Gastroesophageal sphincter (tissue), 4 donors: ENCODE measurements at regions not wholly inside any gene's neighbourhood (a gene's known extent, or its start where the extent isn't known, plus 50 kb on each side); places are given as distances from the start of the nearest gene placed in this dataset.

ENCODE experiments used
- ATAC-seq: fragments of 150-250 bp; one replicate; pipeline ENCODE4 v1.9.1; 2016; ENCODE audit warnings: mild to moderate bottlenecking, moderate library complexity
- H3K27ac ChIP-seq, 4 donors: fragments of 200-600 bp; sonication (generic) in 3 of 4; 1 replicate in 3 of 4; 2 replicates in 1 of 4; pipeline ENCODE4 v1.5.1; 2016 to 2019
- H3K27me3 ChIP-seq: fragments of 200-600 bp; sonication (generic); one replicate; pipeline ENCODE4 v1.5.1; 2019
- H3K36me3 ChIP-seq, 2 donors: fragments of 200-600 bp; sonication (generic); one replicate each; pipeline ENCODE4 v1.5.1; 2019; ENCODE audit warnings: control low read depth in 1 of 2
- H3K4me1 ChIP-seq, 3 donors: fragments of 200-600 bp; sonication (generic); 1 replicate in 2 of 3; 2 replicates in 1 of 3; pipeline ENCODE4 v1.5.1; 2016 to 2019; ENCODE audit warnings: control low read depth in 2 of 3
- H3K4me3 ChIP-seq, 2 donors: fragments of 200-600 bp; sonication (generic); one replicate each; pipeline ENCODE4 v1.5.1; 2019; ENCODE audit warnings: mild to moderate bottlenecking in 1 of 2, moderate library complexity in 1 of 2
- H3K9me3 ChIP-seq, 3 donors: fragments of 200-600 bp; sonication (generic); one replicate each; pipeline ENCODE4 v1.5.1; 2017 to 2019; ENCODE audit warnings: control low read depth in 2 of 3
- EP300 ChIP-seq: sonication (generic); formaldehyde crosslinking; IDR thresholded peaks from one replicate; pipeline ENCODE4 v1.6.1; 2017; ENCODE audit warnings: antibody characterized with exemption, mild to moderate bottlenecking
- POLR2A ChIP-seq, 2 donors: fragments of 450-650 bp; IDR thresholded peaks; one replicate each; pipeline ENCODE4 v1.6.1; 2017; ENCODE audit warnings: antibody characterized with exemption in 2 of 2, mild to moderate bottlenecking in 2 of 2, moderate library complexity in 1 of 2
- POLR2AphosphoS5 ChIP-seq: sonication (generic); formaldehyde crosslinking; IDR thresholded peaks from one replicate; pipeline ENCODE4 v1.6.1; 2017; ENCODE audit warnings: antibody characterized with exemption
- WGBS, 2 donors: methylation state at CpG; one replicate each; pipeline ENCODE4 v1.1.5; 2018; ENCODE audit warnings: low coverage in 1 of 2; 5-methylcytosine and 5-hydroxymethylcytosine counted together
- TF ChIP-seq, protein P1 (sequence below), 4 experiments: fragments of 200-600 bp in 2 of 4; fragments of 450-650 bp in 2 of 4; sonication (generic) in 1 of 4; IDR thresholded peaks; one replicate each; pipeline ENCODE4 v1.5.1; 2017 to 2019; ENCODE audit warnings: antibody characterized with exemption in 4 of 4, mild to moderate bottlenecking in 2 of 4, moderate library complexity in 2 of 4

- no peak overlapping the region for H3K4me3 ChIP-seq
- no peaks in the 10 kb centered on the region for H3K36me3 ChIP-seq
- H3K27me3 ChIP-seq, result no peaks in the 10 kb centered on the region
- no peak overlapping the region for H3K27ac ChIP-seq
- no peak for ATAC-seq
- no peaks in the 10 kb centered on the region for H3K9me3 ChIP-seq
- WGBS, 2 donors, result 33% methylated on average over 1 of the region's 3 CpGs; no CpG with 5 or more reads in 1 of the 2 donors
- TF ChIP-seq, protein P1, sequence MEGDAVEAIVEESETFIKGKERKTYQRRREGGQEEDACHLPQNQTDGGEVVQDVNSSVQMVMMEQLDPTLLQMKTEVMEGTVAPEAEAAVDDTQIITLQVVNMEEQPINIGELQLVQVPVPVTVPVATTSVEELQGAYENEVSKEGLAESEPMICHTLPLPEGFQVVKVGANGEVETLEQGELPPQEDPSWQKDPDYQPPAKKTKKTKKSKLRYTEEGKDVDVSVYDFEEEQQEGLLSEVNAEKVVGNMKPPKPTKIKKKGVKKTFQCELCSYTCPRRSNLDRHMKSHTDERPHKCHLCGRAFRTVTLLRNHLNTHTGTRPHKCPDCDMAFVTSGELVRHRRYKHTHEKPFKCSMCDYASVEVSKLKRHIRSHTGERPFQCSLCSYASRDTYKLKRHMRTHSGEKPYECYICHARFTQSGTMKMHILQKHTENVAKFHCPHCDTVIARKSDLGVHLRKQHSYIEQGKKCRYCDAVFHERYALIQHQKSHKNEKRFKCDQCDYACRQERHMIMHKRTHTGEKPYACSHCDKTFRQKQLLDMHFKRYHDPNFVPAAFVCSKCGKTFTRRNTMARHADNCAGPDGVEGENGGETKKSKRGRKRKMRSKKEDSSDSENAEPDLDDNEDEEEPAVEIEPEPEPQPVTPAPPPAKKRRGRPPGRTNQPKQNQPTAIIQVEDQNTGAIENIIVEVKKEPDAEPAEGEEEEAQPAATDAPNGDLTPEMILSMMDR (IDR thresholded peaks at IDR 0.05), result no peak
- TF ChIP-seq POLR2AphosphoS5 (no peak), EP300 (no peak), POLR2A (IDR thresholded peaks at IDR 0.05) (no peak)
- H3K4me1 ChIP-seq, result no peaks in the 10 kb centered on the region
Observed at GRCh38 chrX:87098477-87098876, 419.1 kb upstream of the KLHL4 start.

GRCh38 chrX:87105131-87105530 lies 412.5 kb upstream of the KLHL4 start:
- Histone ChIP-seq H3K36me3 (no peaks in the 10 kb centered on the region), H3K9me3 (no peaks in the 10 kb centered on the region), H3K27ac (no peak overlapping the region), H3K4me3 (no peak overlapping the region), H3K27me3 (no peaks in the 10 kb centered on the region), H3K4me1 (no peaks in the 10 kb centered on the region)
- WGBS, 2 donors, result 46 to 60% methylated on average over 1 of the region's 1 CpG
- TF ChIP-seq, protein P1 (IDR thresholded peaks at IDR 0.05), result no peak
- TF ChIP-seq POLR2AphosphoS5, result no peak
- TF ChIP-seq POLR2A (IDR thresholded peaks at IDR 0.05), result no peak
- no peak for TF ChIP-seq EP300
- ATAC-seq, result no peak

GRCh38 chrX:87110142-87110541 lies 407.5 kb upstream of the KLHL4 start:
- Histone ChIP-seq H3K36me3 (no peaks in the 10 kb centered on the region), H3K4me3 (no peak overlapping the region), H3K4me1 (no peaks in the 10 kb centered on the region), H3K27ac (no peak overlapping the region), H3K27me3 (no peaks in the 10 kb centered on the region), H3K9me3 (no peaks in the 10 kb centered on the region)
- TF ChIP-seq EP300, result no peak
- no peak for TF ChIP-seq POLR2A (IDR thresholded peaks at IDR 0.05)
- TF ChIP-seq, protein P1 (IDR thresholded peaks at IDR 0.05), result no peak
- no peak for TF ChIP-seq POLR2AphosphoS5
- ATAC-seq, result no peak
- WGBS, 2 donors, result 80% methylated on average over 1 of the region's 2 CpGs; no CpG with 5 or more reads in 1 of the 2 donors

- ATAC-seq, result no peak
- 74 to 100% methylated on average over 1 to 12 of the region's 18 CpGs for WGBS, 2 donors
Observed at GRCh38 chrX:87140800-87141483, 376.7 kb upstream of the KLHL4 start.

More at GRCh38 chrX:87140800-87141483, 376.7 kb upstream of the KLHL4 start:
- no peaks in the 10 kb centered on the region for H3K9me3 ChIP-seq
- H3K27ac ChIP-seq, result no peak overlapping the region
- H3K27me3 ChIP-seq, result no peaks in the 10 kb centered on the region
- H3K36me3 ChIP-seq, result no peaks in the 10 kb centered on the region
- no peaks in the 10 kb centered on the region for H3K4me1 ChIP-seq
- TF ChIP-seq POLR2AphosphoS5, result no peak
- no peak for TF ChIP-seq EP300
- TF ChIP-seq, protein P1 (IDR thresholded peaks at IDR 0.05), result no peak
- TF ChIP-seq POLR2A (IDR thresholded peaks at IDR 0.05), result no peak
- no peak overlapping the region for H3K4me3 ChIP-seq
